Neuronal stem cell (in vitro differentiated cells): ENCODE measurements at regions not wholly inside any gene's neighbourhood (a gene's known extent, or its start where the extent isn't known, plus 50 kb on each side); places are given as distances from the start of the nearest gene placed in this dataset.

Experiments
- DNase-seq: peaks from one replicate; pipeline ENCODE4 v3.0.0-alpha.2; 2013; ENCODE audit warnings: low spot score
- H2AFZ ChIP-seq: one replicate; pipeline ENCODE4 v1.6.1; 2013; ENCODE audit warnings: mild to moderate bottlenecking, low read length, inconsistent platforms
- H2AK5ac ChIP-seq: 2 replicates; pipeline ENCODE4 v1.6.1; 2013; ENCODE audit warnings: low read depth, mild to moderate bottlenecking, inconsistent platforms, low read length, moderate library complexity, mixed read lengths
- H2BK120ac ChIP-seq: 2 replicates; pipeline ENCODE4 v1.6.1; 2013; ENCODE audit warnings: low read depth, mild to moderate bottlenecking, inconsistent platforms, low read length, moderate library complexity, mixed read lengths
- H2BK12ac ChIP-seq: one replicate; pipeline ENCODE4 v1.6.1; 2013; ENCODE audit warnings: low read length, inconsistent platforms
- H2BK15ac ChIP-seq: 2 replicates; pipeline ENCODE4 v1.6.1; 2013; ENCODE audit warnings: mild to moderate bottlenecking, low read length, inconsistent platforms, mixed read lengths
- H2BK5ac ChIP-seq: one replicate; pipeline ENCODE4 v1.6.1; 2013; ENCODE audit warnings: inconsistent platforms, mild to moderate bottlenecking, low read length, moderate library complexity
- H3K14ac ChIP-seq: one replicate; pipeline ENCODE4 v1.6.1; 2013; ENCODE audit warnings: low read length, inconsistent platforms
- H3K18ac ChIP-seq: 2 replicates; pipeline ENCODE4 v1.6.1; 2013; ENCODE audit warnings: low read length, inconsistent platforms
- H3K23ac ChIP-seq: 2 replicates; pipeline ENCODE4 v1.6.1; 2013; ENCODE audit warnings: low read depth, mild to moderate bottlenecking, mixed read lengths, low read length, inconsistent platforms; ENCODE audit not compliant: poor library complexity
- H3K27ac ChIP-seq: replicated peaks from 3 replicates; pipeline ENCODE4 v1.5.1; 2013; ENCODE audit warnings: low read length, inconsistent platforms
- H3K27me3 ChIP-seq, 3 experiments: 2 replicates each; pipeline ENCODE4 v1.6.1; 2013; ENCODE audit warnings: low read length in 3 of 3, mild to moderate bottlenecking in 2 of 3, inconsistent platforms in 1 of 3, low read depth in 1 of 3, mixed read lengths in 1 of 3, moderate library complexity in 1 of 3; ENCODE audit not compliant: control insufficient read depth in 3 of 3, insufficient read depth in 3 of 3
- H3K36me3 ChIP-seq, 2 donors: replicated peaks in 1 of 2; 2 replicates each; pipeline ENCODE4 v1.6.1; 2013; ENCODE audit warnings: low read length in 2 of 2; ENCODE audit not compliant: control insufficient read depth in 2 of 2, insufficient read depth in 2 of 2
- H3K4ac ChIP-seq: 2 replicates; pipeline ENCODE4 v1.6.1; 2013; ENCODE audit warnings: inconsistent platforms, mild to moderate bottlenecking, low read length, moderate library complexity
- H3K4me1 ChIP-seq, 2 donors: 1 replicate in 1 of 2; 2 replicates in 1 of 2; pipeline ENCODE4 v1.6.1; 2013; ENCODE audit warnings: low read length in 2 of 2, low read depth in 1 of 2; ENCODE audit not compliant: control insufficient read depth in 2 of 2, insufficient read depth in 1 of 2
- H3K4me2 ChIP-seq: one replicate; pipeline ENCODE4 v1.6.1; 2013; ENCODE audit warnings: mild to moderate bottlenecking, low read length, inconsistent platforms; ENCODE audit not compliant: insufficient read depth, poor library complexity, severe bottlenecking
- H3K4me3 ChIP-seq, 2 donors: 2 replicates each; pipeline ENCODE4 v1.5.1; 2013; ENCODE audit warnings: low read length in 2 of 2, mild to moderate bottlenecking in 2 of 2, inconsistent platforms in 1 of 2, moderate library complexity in 1 of 2
- H3K79me1 ChIP-seq: one replicate; pipeline ENCODE4 v1.6.1; 2013; ENCODE audit warnings: low read depth, mild to moderate bottlenecking, inconsistent platforms, low read length, moderate library complexity
- H3K9ac ChIP-seq: one replicate; pipeline ENCODE4 v1.6.1; 2013; ENCODE audit warnings: mild to moderate bottlenecking, low read depth, low read length, inconsistent platforms; ENCODE audit not compliant: poor library complexity
- H3K9me3 ChIP-seq, 2 donors: replicated peaks in 1 of 2; 2 replicates each; pipeline versions ENCODE3 to v1.6.1; 2013; ENCODE audit warnings: low read length in 2 of 2, mild to moderate bottlenecking in 2 of 2, inconsistent platforms in 1 of 2, low read depth in 1 of 2, mixed read lengths in 1 of 2, moderate library complexity in 1 of 2; ENCODE audit not compliant: control insufficient read depth in 2 of 2, insufficient read depth in 1 of 2
- H4K8ac ChIP-seq: one replicate; pipeline ENCODE4 v1.6.1; 2013; ENCODE audit warnings: low read depth, mild to moderate bottlenecking, inconsistent platforms, low read length, moderate library complexity
- H4K91ac ChIP-seq: one replicate; pipeline ENCODE4 v1.6.1; 2013; ENCODE audit warnings: low read length, low read depth, mild to moderate bottlenecking, inconsistent platforms; ENCODE audit not compliant: poor library complexity
- WGBS, 2 donors: extraction: QIAGEN DNeasy Blood & Tissue Kit; methylation state at CpG; one replicate each; pipeline ENCODE4 v1.1.7; 2013; ENCODE audit warnings: missing lambda C conversion rate in 2 of 2, mixed read lengths in 1 of 2; ENCODE audit not compliant: insufficient read length in 2 of 2, insufficient replicate concordance in 1 of 2; ENCODE audit errors: extremely low coverage in 2 of 2; 5-methylcytosine and 5-hydroxymethylcytosine counted together

GRCh38 chrX:120697053-120697452 is 67.2 kb upstream of the C1GALT1C1 start:
- Histone ChIP-seq H3K9me3 (no peaks in the 10 kb centered on the region), H2BK120ac (no peak overlapping the region), H3K18ac (no peak overlapping the region), H3K27me3 (no peaks in the 10 kb centered on the region), H3K79me1 (peaks cover 1% of the 10 kb centered on the region), H3K4me3 (no peak overlapping the region), H3K27ac (no peak overlapping the region), H3K9ac (no peak overlapping the region), H2AFZ (no peak overlapping the region), H3K4ac (no peak overlapping the region), H3K36me3 (no peaks in the 10 kb centered on the region), H4K91ac (no peak overlapping the region), H3K4me2 (no peak overlapping the region), H3K4me1 (no peaks in the 10 kb centered on the region), H2BK15ac (no peak overlapping the region), H3K23ac (no peak overlapping the region), H2BK5ac (no peak overlapping the region), H4K8ac (no peak overlapping the region), H3K14ac (no peak overlapping the region), H2AK5ac (no peak overlapping the region), H2BK12ac (no peak overlapping the region)
- no peak for DNase-seq

DNA sequence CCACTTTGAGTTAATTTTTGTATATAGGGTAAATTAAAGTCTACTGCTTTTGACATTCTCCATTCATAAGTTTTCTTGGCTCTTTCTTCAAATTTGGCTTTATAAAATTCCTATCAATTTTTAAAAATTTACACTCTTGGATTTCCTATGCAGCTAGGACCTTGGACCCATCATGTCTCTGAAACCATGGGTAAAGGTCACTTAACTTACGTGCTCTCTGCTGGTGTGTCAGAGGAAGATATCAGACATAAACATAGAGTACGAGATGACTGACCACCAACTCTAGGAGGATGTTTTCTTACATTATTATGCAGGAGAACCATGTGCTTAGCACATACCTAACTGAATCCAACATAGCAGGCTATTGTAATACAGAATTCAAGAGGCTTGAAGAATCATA is 62.5 kb upstream of the C1GALT1C1 start:
- H2BK5ac ChIP-seq: no peak overlapping the region
- H2AFZ ChIP-seq: no peak overlapping the region
- no peak overlapping the region for H4K91ac ChIP-seq
- no peaks in the 10 kb centered on the region for H3K27me3 ChIP-seq
- no peak overlapping the region for H3K23ac ChIP-seq
- no peak overlapping the region for H2BK15ac ChIP-seq
- no peak overlapping the region for H3K14ac ChIP-seq
- no peak overlapping the region for H2AK5ac ChIP-seq
- no peaks in the 10 kb centered on the region for H3K4me1 ChIP-seq
- no peak for DNase-seq
- H3K4ac ChIP-seq: no peak overlapping the region
- no peak overlapping the region for H3K9ac ChIP-seq
- no CpG with 5 or more reads among the region's 2 CpGs for WGBS, 2 donors
- peaks cover 1% of the 10 kb centered on the region for H3K79me1 ChIP-seq
- no peaks in the 10 kb centered on the region for H3K9me3 ChIP-seq
- no peak overlapping the region for H3K4me2 ChIP-seq
- no peak overlapping the region for H4K8ac ChIP-seq
- H2BK120ac ChIP-seq: no peak overlapping the region
- no peaks in the 10 kb centered on the region for H3K36me3 ChIP-seq
- H3K18ac ChIP-seq: no peak overlapping the region
- H2BK12ac ChIP-seq: no peak overlapping the region
- H3K4me3 ChIP-seq: no peak overlapping the region
- H3K27ac ChIP-seq: no peak overlapping the region

- Histone ChIP-seq H3K18ac (no peak overlapping the region), H2AK5ac (no peak overlapping the region), H3K9me3 (no peaks in the 10 kb centered on the region), H2BK15ac (no peak overlapping the region), H3K4me2 (no peak overlapping the region), H2BK120ac (no peak overlapping the region), H3K4me3 (no peak overlapping the region), H3K27me3 (no peaks in the 10 kb centered on the region), H4K8ac (no peak overlapping the region), H3K79me1 (peaks cover 1% of the 10 kb centered on the region), H3K23ac (no peak overlapping the region), H2BK5ac (no peak overlapping the region), H3K27ac (no peak overlapping the region), H3K4ac (no peak overlapping the region), H2BK12ac (no peak overlapping the region), H2AFZ (no peak overlapping the region), H3K36me3 (no peaks in the 10 kb centered on the region), H3K14ac (no peak overlapping the region), H3K9ac (no peak overlapping the region), H4K91ac (no peak overlapping the region), H3K4me1 (no peaks in the 10 kb centered on the region)
- no CpG with 5 or more reads among the region's 4 CpGs for WGBS, 2 donors
- DNase-seq: no peak
Observed at GRCh38 chrX:120690941-120691340, 61.1 kb upstream of the C1GALT1C1 start.

- no peak overlapping the region for H3K18ac ChIP-seq
- DNase-seq: no peak
- H3K27me3 ChIP-seq: no peaks in the 10 kb centered on the region
- H3K9ac ChIP-seq: no peak overlapping the region
- H3K79me1 ChIP-seq: no peaks in the 10 kb centered on the region
- no peaks in the 10 kb centered on the region for H3K4me1 ChIP-seq
- H2BK12ac ChIP-seq: no peak overlapping the region
- no peak overlapping the region for H3K27ac ChIP-seq
- H2BK15ac ChIP-seq: no peak overlapping the region
- H3K14ac ChIP-seq: no peak overlapping the region
- no peaks in the 10 kb centered on the region for H3K9me3 ChIP-seq
- no peak overlapping the region for H2AFZ ChIP-seq
- H3K4me3 ChIP-seq: no peak overlapping the region
- no peak overlapping the region for H2BK120ac ChIP-seq
- no peak overlapping the region for H4K8ac ChIP-seq
- H3K23ac ChIP-seq: no peak overlapping the region
- no CpG with 5 or more reads among the region's 3 CpGs for WGBS, 2 donors
- no peak overlapping the region for H2BK5ac ChIP-seq
- no peaks in the 10 kb centered on the region for H3K36me3 ChIP-seq
- H2AK5ac ChIP-seq: no peak overlapping the region
- H4K91ac ChIP-seq: no peak overlapping the region
- no peak overlapping the region for H3K4me2 ChIP-seq
- no peak overlapping the region for H3K4ac ChIP-seq
Observed at GRCh38 chrX:120690344-120690743, 60.5 kb upstream of the C1GALT1C1 start.
